Astrocyte (in vitro differentiated cells and primary cell): ENCODE measurements at regions not wholly inside any gene's neighbourhood (a gene's known extent, or its start where the extent isn't known, plus 50 kb on each side); places are given as distances from the start of the nearest gene placed in this dataset.
"Not testable (repeated sequence)": the region's sequence is repeated elsewhere in the genome, so short reads cannot be mapped to it uniquely, and the experiment has no call there.

ENCODE experiments used
- DNase-seq: peaks from one replicate; pipeline ENCODE4 v3.0.0-alpha.2; 2010; ENCODE audit warnings: low read depth
- FAIRE-seq: peaks from 2 replicates; lab custom pipeline; 2011; peaks lifted over from hg19 to GRCh38; lab: Jason Lieb, UNC
- H2AFZ ChIP-seq: 2 replicates; pipeline ENCODE4 v1.6.0; 2012; ENCODE audit warnings: low read depth, low read length, inconsistent platforms
- H3K27ac ChIP-seq: 2 replicates; pipeline ENCODE4 v1.5.1; 2011; ENCODE audit warnings: low read depth, low read length, inconsistent platforms
- H3K27me3 ChIP-seq: 2 replicates; pipeline ENCODE4 v1.6.0; 2011; ENCODE audit warnings: low read length, inconsistent platforms; ENCODE audit not compliant: insufficient read depth
- H3K36me3 ChIP-seq: 2 replicates; pipeline ENCODE4 v1.5.1; 2011; ENCODE audit warnings: low read length, inconsistent platforms; ENCODE audit not compliant: insufficient read depth
- H3K4me1 ChIP-seq: 2 replicates; pipeline ENCODE4 v1.5.1; 2011; ENCODE audit warnings: low read length, inconsistent platforms; ENCODE audit not compliant: insufficient read depth
- H3K4me2 ChIP-seq: 2 replicates; pipeline ENCODE4 v1.6.0; 2012; ENCODE audit warnings: low read length, inconsistent platforms
- H3K4me3 ChIP-seq: 2 replicates; pipeline ENCODE4 v1.5.1; 2011; ENCODE audit warnings: low read depth, mild to moderate bottlenecking, low read length, inconsistent platforms; ENCODE audit not compliant: insufficient read depth
- H3K79me2 ChIP-seq: 2 replicates; pipeline ENCODE4 v1.6.0; 2012; ENCODE audit warnings: mild to moderate bottlenecking, low read length, inconsistent platforms; ENCODE audit not compliant: insufficient read depth
- H3K9ac ChIP-seq: 2 replicates; pipeline ENCODE4 v1.6.0; 2012; ENCODE audit warnings: mild to moderate bottlenecking, low read length, inconsistent platforms
- H3K9me3 ChIP-seq: 2 replicates; pipeline ENCODE4 v1.5.1; 2012; ENCODE audit warnings: low read depth, mild to moderate bottlenecking, low read length, inconsistent platforms; ENCODE audit not compliant: insufficient read depth
- H4K20me1 ChIP-seq: 2 replicates; pipeline ENCODE4 v1.6.0; 2012; ENCODE audit warnings: low read length, inconsistent platforms; ENCODE audit not compliant: insufficient read depth
- H3K27ac Mint-ChIP-seq: one replicate; pipeline ENCODE4 v1.8.0; 2021; ENCODE audit warnings: mild to moderate bottlenecking, mixed read lengths; ENCODE audit not compliant: unreplicated experiment
- H3K27me3 Mint-ChIP-seq: one replicate; pipeline ENCODE4 v1.8.0; 2021; ENCODE audit warnings: low read depth, mixed read lengths; ENCODE audit not compliant: unreplicated experiment
- H3K36me3 Mint-ChIP-seq: one replicate; pipeline ENCODE4 v1.8.0; 2021; ENCODE audit warnings: low read depth, mixed read lengths; ENCODE audit not compliant: unreplicated experiment
- H3K4me1 Mint-ChIP-seq: one replicate; pipeline ENCODE4 v1.8.0; 2021; ENCODE audit warnings: low read depth, mixed read lengths; ENCODE audit not compliant: unreplicated experiment
- H3K4me3 Mint-ChIP-seq: one replicate; pipeline ENCODE4 v1.8.0; 2021; ENCODE audit warnings: mild to moderate bottlenecking, moderate library complexity, mixed read lengths; ENCODE audit not compliant: unreplicated experiment
- H3K9me3 Mint-ChIP-seq: one replicate; pipeline ENCODE4 v1.8.0; 2021; ENCODE audit warnings: mild to moderate bottlenecking, mixed read lengths; ENCODE audit not compliant: unreplicated experiment
- CTCF ChIP-seq: IDR thresholded peaks from 2 replicates; pipeline ENCODE4 v1.5.1; 2011; ENCODE audit warnings: low read depth, mild to moderate bottlenecking, inconsistent platforms, low read length, moderate library complexity; ENCODE audit not compliant: insufficient read depth
- EZH2 ChIP-seq: IDR thresholded peaks from 2 replicates; pipeline ENCODE4 v1.6.1; 2012; ENCODE audit warnings: mild to moderate bottlenecking, low read length, inconsistent platforms; ENCODE audit not compliant: insufficient read depth

- no peaks in the 10 kb centered on the region for H3K36me3 ChIP-seq
- DNase-seq (peak; percentile 95), FAIRE-seq (no peak)
- peak overlapping the region; percentile 80 for H3K4me2 ChIP-seq
- H3K4me1 ChIP-seq, result peaks cover 53% of the 10 kb centered on the region
- peaks cover 20% of the 10 kb centered on the region for H3K79me2 ChIP-seq
- H3K27ac ChIP-seq, result peak overlapping the region; percentile 88
- H3K36me3 Mint-ChIP-seq, result peaks cover 4% of the 10 kb centered on the region
- no peaks in the 10 kb centered on the region for H3K9me3 Mint-ChIP-seq
- H4K20me1 ChIP-seq, result no peaks in the 10 kb centered on the region
- no peak for TF ChIP-seq EZH2
- no peak for TF ChIP-seq CTCF
- H3K27ac Mint-ChIP-seq, result peak overlapping the region; percentile 66
- no peaks in the 10 kb centered on the region for H3K9me3 ChIP-seq
- H3K27me3 ChIP-seq, result no peaks in the 10 kb centered on the region
- H3K9ac ChIP-seq, result peak overlapping the region; percentile 81
- H2AFZ ChIP-seq, result no peak overlapping the region
- H3K4me3 ChIP-seq, result no peak overlapping the region
- peaks cover 22% of the 10 kb centered on the region for H3K4me1 Mint-ChIP-seq
- H3K4me3 Mint-ChIP-seq, result no peak overlapping the region
- peaks cover 3% of the 10 kb centered on the region for H3K27me3 Mint-ChIP-seq
These were observed 146.8 kb downstream of the SEC14L1 start for GRCh38 chr17:77287432-77288068.

- peak overlapping the region; percentile 80 for H3K4me2 ChIP-seq
- H3K27ac ChIP-seq, result peak overlapping the region; percentile 88
- Mint-ChIP-seq H3K27ac (peak overlapping the region; percentile 66), H3K4me3 (no peak overlapping the region), H3K36me3 (peaks cover 4% of the 10 kb centered on the region), H3K4me1 (peaks cover 22% of the 10 kb centered on the region), H3K27me3 (peaks cover 3% of the 10 kb centered on the region), H3K9me3 (no peaks in the 10 kb centered on the region)
- no peak overlapping the region for H3K4me3 ChIP-seq
- no peak for TF ChIP-seq EZH2
- TF ChIP-seq CTCF, result no peak
- no peaks in the 10 kb centered on the region for H3K9me3 ChIP-seq
- FAIRE-seq, result no peak
- H3K36me3 ChIP-seq, result no peaks in the 10 kb centered on the region
- peaks cover 48% of the 10 kb centered on the region for H3K4me1 ChIP-seq
- peak overlapping the region; percentile 81 for H3K9ac ChIP-seq
- DNase-seq, result no peak
- H2AFZ ChIP-seq, result no peak overlapping the region
- peaks cover 18% of the 10 kb centered on the region for H3K79me2 ChIP-seq
- H4K20me1 ChIP-seq, result no peaks in the 10 kb centered on the region
- no peaks in the 10 kb centered on the region for H3K27me3 ChIP-seq
These were observed 147.4 kb downstream of the SEC14L1 start for GRCh38 chr17:77288115-77288619.

- H3K36me3 Mint-ChIP-seq, FAIRE-seq, H3K4me3 ChIP-seq, DNase-seq, H3K27me3 Mint-ChIP-seq, H3K27me3 ChIP-seq, H4K20me1 ChIP-seq, H3K4me2 ChIP-seq, H3K9ac ChIP-seq, H3K36me3 ChIP-seq, H3K4me3 Mint-ChIP-seq, H3K9me3 ChIP-seq, H2AFZ ChIP-seq, H3K27ac ChIP-seq, H3K27ac Mint-ChIP-seq, H3K9me3 Mint-ChIP-seq: not testable (repeated sequence)
- peaks cover 12% of the 10 kb centered on the region for H3K79me2 ChIP-seq
- H3K4me1 Mint-ChIP-seq, result peaks cover 15% of the 10 kb centered on the region
- peaks cover 32% of the 10 kb centered on the region for H3K4me1 ChIP-seq
These were observed 150.2 kb downstream of the SEC14L1 start for GRCh38 chr17:77290759-77291558.
